ENCODE measurements at regions not wholly inside any gene's neighbourhood (a gene's known extent, or its start where the extent isn't known, plus 50 kb on each side); places are given as distances from the start of the nearest gene placed in this dataset.

GRCh38 chr4:127048376-127049044 is 584.2 kb upstream of the INTU start:
- DNase-seq, result no peak

DNA sequence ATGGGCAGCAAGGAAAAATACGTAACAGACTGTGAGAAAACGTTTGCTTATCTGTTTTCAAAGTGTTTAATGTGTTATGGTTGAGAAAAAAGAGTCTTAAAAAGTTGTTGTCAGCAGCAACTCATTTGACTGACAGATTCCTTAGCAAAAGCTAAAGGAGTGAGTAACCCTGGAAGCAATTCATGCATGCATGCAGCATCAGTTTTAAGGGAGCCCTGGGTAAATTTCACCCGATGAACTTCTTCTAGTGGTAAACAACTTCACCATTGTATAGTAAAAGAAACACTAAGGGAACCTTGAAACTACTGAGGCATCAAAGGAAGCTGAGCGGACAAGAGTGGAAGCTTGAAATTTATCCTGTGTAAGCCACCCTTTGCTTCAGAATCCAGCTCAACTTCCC is 583.2 kb upstream of the INTU start:
- no peak for DNase-seq

- DNase-seq, result no peak
Measured at GRCh38 chr4:127052742-127053141, 580.0 kb upstream of the INTU start.

DNA sequence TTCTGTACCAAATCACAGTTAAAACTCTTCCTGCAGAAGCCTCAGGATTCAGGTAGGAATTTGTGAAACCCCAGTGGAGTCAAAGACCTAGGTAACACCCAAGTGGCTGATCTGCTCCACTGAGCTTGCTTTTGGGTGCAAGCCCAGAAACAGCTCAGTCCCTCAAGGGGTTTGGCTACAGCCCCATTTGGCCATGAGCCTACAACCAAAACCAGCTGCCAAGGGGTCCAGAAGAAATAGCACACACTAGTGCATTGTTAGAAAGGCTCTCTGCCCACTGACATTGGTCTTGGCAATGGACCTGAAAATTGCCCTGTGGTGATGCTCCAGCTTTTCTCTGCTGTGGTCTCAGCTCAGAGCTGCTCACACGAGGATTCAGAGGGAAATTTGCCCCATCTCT is 577.4 kb upstream of the INTU start:
- no peak for DNase-seq

DNA sequence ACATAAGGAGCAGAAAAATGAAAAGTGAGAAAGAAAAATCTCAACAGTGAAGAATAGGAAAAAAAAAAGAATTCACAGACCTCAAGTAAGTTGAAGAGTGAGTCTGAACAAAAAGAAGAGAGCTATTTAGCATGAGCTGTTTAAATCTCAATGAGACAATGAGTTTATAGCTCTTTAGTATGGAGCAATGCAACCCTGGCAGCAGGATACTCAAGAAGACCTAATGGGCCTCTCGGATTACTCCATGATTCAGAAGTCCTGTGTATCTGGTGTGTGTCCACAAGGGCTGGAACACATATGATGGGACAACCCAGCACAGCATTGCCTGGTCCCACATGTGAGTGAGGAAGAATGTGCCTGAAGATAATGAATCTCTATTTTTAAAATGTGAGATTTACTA is 563.1 kb upstream of the INTU start:
- no peak for DNase-seq

- DNase-seq, result no peak
Measured at GRCh38 chr4:127071443-127071842, 561.3 kb upstream of the INTU start.

- DNase-seq, result no peak
Measured at GRCh38 chr4:127080141-127080540, 552.6 kb upstream of the INTU start.

- DNase-seq, result no peak
Measured at GRCh38 chr4:127081041-127081440, 551.7 kb upstream of the INTU start.

DNA sequence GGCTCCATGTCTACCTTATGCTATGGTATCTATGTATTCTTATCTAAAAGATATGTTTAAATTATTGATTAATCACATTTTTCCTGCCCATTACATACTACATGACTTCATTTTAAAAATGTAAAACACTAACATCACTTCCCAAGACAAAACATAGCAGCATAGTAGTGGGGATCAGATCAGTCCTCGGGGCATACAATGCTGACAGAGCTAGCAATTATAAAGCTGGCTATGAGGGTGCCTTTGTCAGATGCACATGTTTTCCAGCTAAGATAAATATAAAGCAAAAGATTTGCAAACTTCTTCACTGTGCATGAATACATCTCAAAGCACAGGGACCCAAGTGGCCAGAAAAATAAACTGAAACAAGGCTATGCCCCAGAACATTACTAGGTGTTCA is 549.8 kb upstream of the INTU start:
- no peak for DNase-seq

GRCh38 chr4:127084666-127085065 is 548.1 kb upstream of the INTU start:
- no peak for DNase-seq

GRCh38 chr4:127097061-127097460 is 535.7 kb upstream of the INTU start:
- no peak for DNase-seq

GRCh38 chr4:127102361-127102760 is 530.4 kb upstream of the INTU start:
- no peak for DNase-seq

DNA sequence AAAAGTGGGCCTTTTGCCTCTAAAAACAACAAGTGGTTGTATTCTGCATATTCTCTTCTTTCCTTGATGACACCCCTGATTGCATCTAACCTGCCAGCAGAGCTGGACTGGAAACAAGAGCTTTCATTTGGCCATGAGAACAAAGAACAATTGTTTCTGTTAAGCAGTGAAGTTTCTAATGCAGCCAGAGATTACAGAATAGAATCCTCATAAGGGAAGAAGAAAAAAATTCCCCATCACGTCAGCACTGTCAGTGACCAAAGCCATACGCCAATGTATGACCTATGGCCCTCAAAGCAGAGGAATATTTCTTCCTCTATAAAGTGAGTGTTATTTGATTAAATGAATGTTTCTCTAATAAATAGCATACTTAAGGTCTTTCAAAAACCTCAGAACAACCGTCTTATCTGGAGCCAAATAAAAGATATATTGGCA is 529.1 kb upstream of the INTU start:
- no peak for DNase-seq

DNA sequence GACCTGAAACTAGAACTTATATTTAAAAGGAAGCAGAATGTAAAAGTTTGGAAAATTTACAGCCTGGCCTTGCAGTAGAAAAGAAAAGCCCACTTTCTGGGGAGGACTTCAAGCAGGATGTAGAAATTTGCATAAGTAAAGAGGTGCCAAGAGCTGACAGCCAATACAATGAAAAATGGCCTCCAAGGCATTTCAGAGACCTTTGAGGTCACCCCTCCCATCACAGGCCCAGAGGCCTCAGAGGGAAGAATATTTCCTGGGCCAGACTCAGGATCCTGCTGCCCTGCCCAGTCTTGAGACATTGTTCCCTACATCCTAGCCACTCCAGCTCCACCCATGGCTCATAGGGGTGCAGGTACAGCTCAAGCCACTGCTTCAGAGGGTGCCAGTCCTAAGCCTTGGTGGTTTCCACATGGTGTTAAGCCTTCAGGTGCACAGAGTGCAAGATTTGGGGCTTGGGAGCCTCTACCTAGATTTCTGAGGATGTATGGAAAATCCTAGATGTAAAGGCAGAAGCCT is 518.9 kb upstream of the INTU start:
- DNase-seq, result no peak

GRCh38 chr4:127118681-127119080 is 514.1 kb upstream of the INTU start:
- DNase-seq, result no peak

DNA sequence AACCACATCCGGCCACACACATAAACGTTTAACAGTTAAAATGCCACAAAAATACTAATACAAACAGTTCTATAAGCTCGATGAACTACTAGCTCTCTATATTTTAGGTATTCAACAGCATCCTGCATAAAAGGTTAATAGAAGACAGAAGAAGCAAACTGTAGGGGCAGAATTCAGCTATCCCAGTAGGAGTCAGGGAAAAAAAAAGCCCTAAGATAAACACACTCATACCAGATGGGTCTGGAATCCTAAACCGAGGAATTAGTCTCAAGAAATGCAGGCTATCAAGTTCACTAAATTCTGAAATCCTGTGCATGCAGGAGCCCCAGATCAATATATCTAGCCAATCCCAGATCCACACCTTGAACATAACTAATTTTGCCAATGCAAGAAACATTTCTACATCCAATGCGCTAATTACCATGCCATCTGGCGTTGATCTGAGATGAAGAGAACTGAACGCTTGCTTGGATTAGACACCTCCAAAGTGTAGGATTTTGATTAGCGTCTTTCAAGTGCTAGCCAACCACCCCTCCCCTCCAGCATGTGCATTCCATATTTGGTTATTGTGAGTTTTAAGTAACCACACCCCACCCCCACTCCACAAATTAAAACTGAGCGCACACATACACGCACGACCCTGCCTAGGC is 512.2 kb upstream of the INTU start:
- no peak for DNase-seq

GRCh38 chr4:127124919-127125318 is 507.8 kb upstream of the INTU start:
- DNase-seq, result no peak

- DNase-seq, result no peak
Measured at GRCh38 chr4:127126718-127127117, 506.0 kb upstream of the INTU start.

DNA sequence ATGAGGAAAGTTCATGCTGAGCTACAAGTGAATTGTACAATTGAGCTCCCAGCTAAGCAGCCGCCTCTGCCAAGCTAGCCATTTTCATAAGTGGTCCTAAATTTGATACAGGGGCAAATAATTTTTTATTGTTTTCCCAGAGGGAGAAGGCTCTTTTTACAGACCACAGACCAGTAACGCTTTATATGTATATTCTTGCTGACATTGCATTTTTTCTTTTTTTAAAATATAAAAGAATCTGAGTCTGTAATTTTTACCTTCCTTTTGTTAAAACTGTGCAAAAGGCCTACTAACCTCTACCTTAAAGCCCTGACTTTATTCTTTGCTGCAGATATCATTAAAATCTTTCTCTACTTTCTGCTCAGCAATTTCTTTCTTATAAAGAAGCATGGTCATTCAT is 501.2 kb upstream of the INTU start:
- no peak for DNase-seq

DNA sequence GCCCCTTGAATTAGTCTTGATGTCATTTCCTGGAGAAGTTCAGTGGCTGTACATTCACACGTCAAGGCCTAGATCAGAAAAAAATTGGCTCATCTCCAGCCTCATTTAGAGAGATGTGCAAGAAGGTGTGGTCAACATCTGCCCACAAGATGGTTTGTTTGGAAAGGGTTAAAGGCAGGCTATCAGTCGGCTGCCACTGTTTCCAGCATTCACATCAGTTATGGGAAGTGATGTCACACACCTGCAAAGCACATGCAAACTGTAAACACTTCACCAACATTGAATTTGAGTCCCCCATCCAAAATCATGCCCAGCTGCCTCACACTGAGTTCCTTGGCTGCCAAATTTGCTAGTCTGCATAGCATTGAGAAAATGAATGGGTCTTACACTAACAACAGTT is 498.3 kb upstream of the INTU start:
- DNase-seq, result no peak

GRCh38 chr4:127138586-127138985 is 494.2 kb upstream of the INTU start:
- DNase-seq, result no peak

DNA sequence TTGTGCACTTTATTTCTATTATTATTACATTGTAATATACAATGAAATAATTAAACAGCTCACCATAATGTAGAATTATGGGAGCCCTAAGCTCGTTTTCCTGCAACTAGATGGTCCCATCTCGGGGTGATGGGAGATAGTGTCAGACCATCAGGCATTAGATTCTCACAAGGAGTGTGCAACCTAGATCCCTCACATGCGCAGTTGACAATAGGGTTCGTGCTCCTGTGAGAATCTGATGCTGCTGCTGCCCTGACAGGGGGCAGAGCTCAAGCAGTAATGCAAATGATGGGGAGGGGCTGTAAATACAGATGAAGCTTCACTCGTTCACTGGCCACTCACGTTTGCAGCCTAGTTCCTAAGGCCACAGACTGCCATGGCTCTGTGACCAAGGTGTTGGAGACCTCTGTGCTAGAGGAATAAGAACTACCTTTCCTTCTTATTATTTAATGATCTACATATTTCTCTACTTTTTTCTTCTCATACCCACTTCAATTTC is 492.9 kb upstream of the INTU start:
- no peak for DNase-seq

DNA sequence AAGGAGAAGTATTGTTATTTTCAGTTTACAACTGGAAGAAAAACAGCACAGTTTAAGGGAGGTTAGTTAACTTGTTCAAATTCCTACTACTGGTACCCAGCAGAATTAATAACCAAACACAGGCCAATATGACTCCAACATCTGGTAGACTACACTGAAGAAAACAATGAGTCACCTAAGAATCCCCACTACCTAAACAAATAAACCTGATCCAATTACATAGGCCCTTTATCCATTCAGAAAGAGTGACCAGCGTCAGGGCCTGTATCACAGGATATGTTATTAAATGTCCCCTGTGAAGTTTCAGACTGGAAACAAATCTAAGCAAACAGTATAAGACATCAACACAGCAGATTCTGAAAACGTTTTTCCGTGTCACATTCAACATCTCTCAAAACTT is 492.5 kb upstream of the INTU start:
- no peak for DNase-seq

- DNase-seq, result no peak
Measured at GRCh38 chr4:127141856-127142255, 490.9 kb upstream of the INTU start.
